ENCODE measurements at regions not wholly inside any gene's neighbourhood (a gene's known extent, or its start where the extent isn't known, plus 50 kb on each side); places are given as distances from the start of the nearest gene placed in this dataset.

GRCh38 chr5:38018016-38018415 lies 178.2 kb upstream of the GDNF start (continued):
- TF ChIP-seq ATF3 (IDR thresholded peaks at IDR 0.05) = no peak
- no peak for TF ChIP-seq MAX (IDR thresholded peaks at IDR 0.05)
- no peak for TF ChIP-seq ZNF274 (IDR thresholded peaks at IDR 0.05; ENCODE audit: low read depth, low read length)
- no peak for TF ChIP-seq SRF (IDR thresholded peaks at IDR 0.05; ENCODE audit: low read depth)
- no peak for TF ChIP-seq YY1 (IDR thresholded peaks at IDR 0.05; ENCODE audit: extremely low read depth, insufficient replicate concordance, low read depth, low read length)
- no peak for TF ChIP-seq CBX3 (IDR thresholded peaks at IDR 0.05; ENCODE audit: low read depth)
- TF ChIP-seq EZH2phosphoT487 (IDR thresholded peaks at IDR 0.05; ENCODE audit: borderline replicate concordance) = no peak

- no peaks in the 10 kb centered on the region for H3K9me3 ChIP-seq (ENCODE audit: control insufficient read depth in 1 of 2, insufficient read depth in 1 of 2, low read depth in 1 of 2, low read length in 2 of 2)
- no peaks in the 10 kb centered on the region for H3K79me2 ChIP-seq (ENCODE audit: insufficient read depth, low read length)
- POLR2A ChIA-PET = no interaction called here
- no peak overlapping the region for H3K9ac ChIP-seq (ENCODE audit: low read length)
- H2AFZ ChIP-seq (ENCODE audit: low read depth, low read length, poor library complexity, severe bottlenecking) = no peak overlapping the region
- no peak for ATAC-seq
- H3K27me3 ChIP-seq (ENCODE audit: insufficient read depth, low read length) = peaks cover 66% of the 10 kb centered on the region
- no peaks in the 10 kb centered on the region for H3K9me2 ChIP-seq (ENCODE audit: insufficient read depth)
- no TSS peak for BruUV-seq (replicated peaks)
- RAD21 ChIA-PET (ENCODE audit: low non-redundant PET in 1 of 2, low total read pairs in 2 of 2, uncharacterized antibody in 2 of 2, unreplicated experiment in 2 of 2) = no interaction called here
- H4K20me1 ChIP-seq (ENCODE audit: insufficient read depth) = no peaks in the 10 kb centered on the region
- TF ChIP-seq SIN3A (IDR thresholded peaks at IDR 0.05; ENCODE audit: low read depth) (no peak), YY1 (IDR thresholded peaks at IDR 0.05; ENCODE audit: extremely low read depth, insufficient replicate concordance, low read depth, low read length) (no peak)
- CTCF ChIA-PET = no interaction called here
- H3K4me2 ChIP-seq (ENCODE audit: low read length) = no peak overlapping the region
- H3K27ac ChIP-seq (ENCODE audit: low read depth, low read length) = no peak overlapping the region
- H3K36me3 ChIP-seq (ENCODE audit: control insufficient read depth in 1 of 2, insufficient read depth in 2 of 2, low read length in 2 of 2) = no peaks in the 10 kb centered on the region
- H3K4me3 ChIP-seq (replicated peaks in 1 of 2; ENCODE audit: low read depth in 1 of 2, low read length in 2 of 2) = no peak overlapping the region
- DNase-seq (ENCODE audit: low read depth, low spot score) = no peak
- no peaks in the 10 kb centered on the region for H3K4me1 ChIP-seq (ENCODE audit: control insufficient read depth in 1 of 2, insufficient read depth in 2 of 2, low read length in 2 of 2)
- intact Hi-C loops (cut with micrococcal nuclease) = no loop called here
Observed at GRCh38 chr5:38013107-38013506, 173.3 kb upstream of the GDNF start.

GRCh38 chr5:38011668-38012188 lies 171.9 kb upstream of the GDNF start:
- Histone ChIP-seq H3K27ac (ENCODE audit: low read depth, low read length) (no peak overlapping the region), H3K4me1 (ENCODE audit: control insufficient read depth in 1 of 2, insufficient read depth in 2 of 2, low read length in 2 of 2) (no peaks in the 10 kb centered on the region), H2AFZ (ENCODE audit: low read depth, low read length, poor library complexity, severe bottlenecking) (no peak overlapping the region), H3K9ac (ENCODE audit: low read length) (no peak overlapping the region), H3K9me3 (ENCODE audit: control insufficient read depth in 1 of 2, insufficient read depth in 1 of 2, low read depth in 1 of 2, low read length in 2 of 2) (no peaks in the 10 kb centered on the region), H3K4me2 (ENCODE audit: low read length) (no peak overlapping the region), H3K4me3 (replicated peaks in 1 of 2; ENCODE audit: low read depth in 1 of 2, low read length in 2 of 2) (no peak overlapping the region), H4K20me1 (ENCODE audit: insufficient read depth) (no peaks in the 10 kb centered on the region), H3K27me3 (ENCODE audit: insufficient read depth, low read length) (peaks cover 52% of the 10 kb centered on the region), H3K9me2 (ENCODE audit: insufficient read depth) (no peaks in the 10 kb centered on the region), H3K36me3 (ENCODE audit: control insufficient read depth in 1 of 2, insufficient read depth in 2 of 2, low read length in 2 of 2) (no peaks in the 10 kb centered on the region), H3K79me2 (ENCODE audit: insufficient read depth, low read length) (no peaks in the 10 kb centered on the region)
- RAD21 ChIA-PET (ENCODE audit: low non-redundant PET in 1 of 2, low total read pairs in 2 of 2, uncharacterized antibody in 2 of 2, unreplicated experiment in 2 of 2) = no interaction called here
- intact Hi-C loops (cut with micrococcal nuclease) = no loop called here
- CTCF ChIA-PET = no interaction called here
- ATAC-seq (no peak), DNase-seq (ENCODE audit: low read depth, low spot score) (no peak)
- POLR2A ChIA-PET = no interaction called here
- TF ChIP-seq SRF (IDR thresholded peaks at IDR 0.05; ENCODE audit: low read depth) = no peak
- TF ChIP-seq POLR2AphosphoS5 (IDR thresholded peaks at IDR 0.05; ENCODE audit: low read depth, low read length) = no peak
- TF ChIP-seq SIN3A (IDR thresholded peaks at IDR 0.05; ENCODE audit: low read depth) = no peak
- no peak for TF ChIP-seq RAD21 (IDR thresholded peaks at IDR 0.05; ENCODE audit: low read depth)
- TF ChIP-seq ATF3 (IDR thresholded peaks at IDR 0.05) = no peak
- TF ChIP-seq CTCF (IDR thresholded peaks at IDR 0.05 in 2 of 3, conservative IDR thresholded peaks at IDR 0.05 in 1 of 3; ENCODE audit: borderline replicate concordance in 1 of 3, insufficient read depth in 1 of 3, low read depth in 2 of 3, low read length in 2 of 3) = no peak
- no TSS peak for BruUV-seq (replicated peaks)
